VCaP (cell line): ENCODE measurements at regions not wholly inside any gene's neighbourhood (a gene's known extent, or its start where the extent isn't known, plus 50 kb on each side); places are given as distances from the start of the nearest gene placed in this dataset.

Source experiments
- H3K27ac ChIP-seq: fragments of 450-650 bp; 2 replicates; pipeline ENCODE4 v1.5.1; 2017
- TF ChIP-seq, protein P1 (sequence below): fragments of 450-650 bp; conservative IDR thresholded peaks from 2 replicates; pipeline ENCODE4 v1.5.1; 2017; ENCODE audit warnings: mild to moderate bottlenecking, moderate library complexity

DNA sequence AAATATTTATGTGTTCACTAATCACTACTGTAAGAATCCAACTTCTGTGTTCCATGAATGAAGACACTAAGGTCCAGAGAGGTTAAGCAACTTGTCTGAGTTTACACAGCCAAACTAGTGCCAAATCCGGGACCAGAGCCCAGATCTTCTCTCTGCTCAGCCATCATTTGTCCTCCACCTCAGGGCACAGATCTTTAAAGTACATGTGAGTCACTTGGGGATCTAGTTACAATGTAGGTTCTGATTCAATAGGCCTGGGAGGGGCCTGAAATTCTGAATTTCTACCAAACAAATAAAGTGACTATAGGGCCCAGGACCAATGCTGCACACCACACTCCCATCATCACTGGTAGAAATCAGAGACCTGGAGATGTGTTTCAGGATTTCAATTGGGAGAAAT is 162.9 kb downstream of the GXYLT1 start:
- H3K27ac ChIP-seq, result no peak overlapping the region
- TF ChIP-seq, protein P1, sequence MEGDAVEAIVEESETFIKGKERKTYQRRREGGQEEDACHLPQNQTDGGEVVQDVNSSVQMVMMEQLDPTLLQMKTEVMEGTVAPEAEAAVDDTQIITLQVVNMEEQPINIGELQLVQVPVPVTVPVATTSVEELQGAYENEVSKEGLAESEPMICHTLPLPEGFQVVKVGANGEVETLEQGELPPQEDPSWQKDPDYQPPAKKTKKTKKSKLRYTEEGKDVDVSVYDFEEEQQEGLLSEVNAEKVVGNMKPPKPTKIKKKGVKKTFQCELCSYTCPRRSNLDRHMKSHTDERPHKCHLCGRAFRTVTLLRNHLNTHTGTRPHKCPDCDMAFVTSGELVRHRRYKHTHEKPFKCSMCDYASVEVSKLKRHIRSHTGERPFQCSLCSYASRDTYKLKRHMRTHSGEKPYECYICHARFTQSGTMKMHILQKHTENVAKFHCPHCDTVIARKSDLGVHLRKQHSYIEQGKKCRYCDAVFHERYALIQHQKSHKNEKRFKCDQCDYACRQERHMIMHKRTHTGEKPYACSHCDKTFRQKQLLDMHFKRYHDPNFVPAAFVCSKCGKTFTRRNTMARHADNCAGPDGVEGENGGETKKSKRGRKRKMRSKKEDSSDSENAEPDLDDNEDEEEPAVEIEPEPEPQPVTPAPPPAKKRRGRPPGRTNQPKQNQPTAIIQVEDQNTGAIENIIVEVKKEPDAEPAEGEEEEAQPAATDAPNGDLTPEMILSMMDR, result no peak

DNA sequence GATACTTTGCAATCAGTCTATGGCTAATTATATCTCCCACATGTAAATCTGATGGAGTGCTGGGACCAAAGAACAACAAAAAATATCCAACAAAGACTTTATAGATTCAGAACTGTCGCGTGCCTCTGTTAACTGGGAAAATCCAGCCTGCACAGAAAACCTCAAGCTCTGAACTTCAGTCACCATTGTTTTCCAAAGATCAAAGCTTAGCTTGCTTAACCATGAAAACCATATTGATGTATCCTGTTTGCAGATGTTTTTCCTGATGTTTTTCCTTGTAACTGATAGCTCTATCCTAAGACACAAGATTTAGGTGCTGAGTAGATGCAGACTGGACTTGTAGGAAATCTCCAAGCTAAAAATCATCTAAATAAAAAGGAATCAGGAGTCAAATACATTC is 163.7 kb downstream of the GXYLT1 start:
- H3K27ac ChIP-seq, result no peak overlapping the region
- TF ChIP-seq, protein P1, result no peak

DNA sequence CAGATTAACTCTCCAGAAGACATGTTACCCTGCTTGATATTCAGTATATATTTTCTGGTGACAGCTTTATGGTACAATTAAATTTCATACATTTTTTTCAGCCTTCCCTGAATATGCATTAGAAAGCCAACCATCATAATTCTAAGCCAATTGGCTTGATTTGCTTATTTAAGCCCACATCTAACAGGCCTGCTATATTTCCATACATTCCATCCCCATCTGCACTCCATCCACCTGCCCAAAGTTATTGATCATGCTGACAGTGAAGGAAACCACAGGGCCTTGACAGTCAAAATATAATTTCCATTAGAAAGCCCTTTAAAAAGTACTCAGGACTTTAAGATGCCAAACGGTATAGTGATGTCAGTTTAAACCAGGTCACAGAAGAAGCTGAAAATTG is 164.3 kb downstream of the GXYLT1 start:
- TF ChIP-seq, protein P1, result no peak

DNA sequence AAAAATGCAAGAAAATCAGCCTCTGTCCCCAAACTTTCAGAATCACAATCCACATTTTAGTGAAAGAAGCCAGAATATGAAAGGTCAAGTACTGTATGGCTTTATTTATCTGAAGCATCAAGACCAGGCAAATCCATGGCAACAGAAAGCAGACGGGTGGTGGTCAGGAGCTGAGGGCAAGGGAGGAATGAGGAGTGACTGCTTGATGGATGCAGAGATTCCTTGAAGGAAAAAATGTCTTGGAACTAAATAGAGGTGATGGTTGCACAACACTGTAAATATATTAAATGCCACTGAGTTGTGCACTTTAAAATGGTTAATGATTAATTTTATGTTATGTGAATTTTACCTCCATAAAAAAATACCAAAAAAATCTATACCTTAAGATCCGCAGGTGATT is 165.1 kb downstream of the GXYLT1 start:
- TF ChIP-seq, protein P1, result no peak
- H3K27ac ChIP-seq, result no peak overlapping the region

More for the DNA sequence above, 164.3 kb downstream of the GXYLT1 start:
- H3K27ac ChIP-seq, result no peak overlapping the region

DNA sequence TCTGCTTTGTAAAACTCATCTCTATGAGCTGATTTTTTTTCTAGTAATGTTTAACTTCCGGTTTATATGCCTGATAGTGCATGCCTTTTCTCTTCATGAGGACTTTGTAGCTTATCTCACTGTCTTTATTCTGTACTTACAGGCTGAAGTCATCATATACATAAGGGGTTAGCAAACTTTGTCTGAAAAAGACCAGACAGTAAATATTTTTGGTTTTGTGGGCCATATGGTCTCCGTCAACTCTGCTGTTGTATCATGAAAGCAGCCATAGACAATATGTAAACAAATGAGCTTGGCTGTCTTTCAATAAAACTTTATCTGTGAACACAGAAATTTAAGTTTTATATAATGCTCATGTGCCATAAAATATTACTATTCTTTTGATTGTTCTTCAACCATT is 172.1 kb downstream of the GXYLT1 start:
- TF ChIP-seq, protein P1, result no peak

DNA sequence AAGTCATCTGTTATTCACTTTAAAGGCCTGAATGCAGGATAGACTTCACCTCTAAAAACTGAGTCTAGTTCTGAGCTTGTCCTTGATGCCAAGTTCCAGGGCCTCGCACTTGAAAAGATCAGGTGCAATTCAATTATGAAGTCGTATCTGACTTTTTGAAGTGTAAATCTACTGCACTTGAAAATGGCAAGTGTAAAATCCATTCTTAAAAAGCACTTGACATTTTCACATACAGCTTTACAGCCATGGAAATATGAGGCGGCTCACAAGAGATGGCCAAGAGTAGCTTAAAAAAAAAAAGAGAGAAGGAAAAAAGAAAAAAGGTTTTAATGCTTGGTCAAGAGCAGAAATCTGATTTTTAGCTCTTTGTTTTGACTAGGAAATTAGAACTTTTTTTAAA is 172.5 kb downstream of the GXYLT1 start:
- TF ChIP-seq, protein P1, result no peak
- no peak overlapping the region for H3K27ac ChIP-seq

More for the DNA sequence above, 172.1 kb downstream of the GXYLT1 start:
- no peak overlapping the region for H3K27ac ChIP-seq

DNA sequence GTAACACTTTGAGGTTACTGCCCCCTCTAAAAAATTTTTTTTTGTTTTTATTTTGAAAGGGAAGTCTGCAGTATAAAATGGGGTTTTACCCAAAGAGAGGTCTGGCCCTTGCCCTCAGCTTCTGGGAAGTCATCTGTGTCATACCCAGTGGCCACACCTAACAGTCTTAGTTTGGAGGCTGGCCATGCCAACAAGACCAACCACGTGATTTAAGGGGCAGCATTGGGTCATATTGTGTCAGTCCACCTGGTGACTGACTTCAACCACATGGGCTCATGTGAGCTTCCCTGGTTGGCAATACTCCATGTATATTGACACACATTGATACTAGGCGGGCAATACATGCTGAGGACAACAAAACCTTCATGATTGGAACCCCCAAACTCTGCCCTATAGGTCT is 173.9 kb downstream of the GXYLT1 start:
- H3K27ac ChIP-seq, result no peak overlapping the region
- TF ChIP-seq, protein P1, result no peak

DNA sequence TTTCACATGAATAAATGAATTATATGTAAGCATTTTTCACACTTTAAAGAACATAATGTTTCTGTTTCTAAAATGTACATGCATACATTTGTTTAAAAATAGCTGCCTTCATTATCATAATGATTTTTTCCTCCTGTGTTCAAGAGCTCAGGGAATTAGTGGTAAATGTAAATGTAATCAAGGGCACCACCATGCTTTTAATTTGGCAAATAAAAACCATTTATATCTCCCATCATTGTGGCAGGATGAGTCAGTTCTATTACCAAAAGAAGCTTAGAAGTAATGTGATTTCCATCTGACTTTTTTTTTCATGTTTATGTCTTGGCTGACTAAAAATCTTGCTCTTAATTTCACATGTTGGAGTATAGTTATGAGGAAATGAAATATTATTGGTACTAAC is 176.1 kb downstream of the GXYLT1 start:
- H3K27ac ChIP-seq, result no peak overlapping the region

More for the DNA sequence above, 176.1 kb downstream of the GXYLT1 start:
- TF ChIP-seq, protein P1, result no peak
